HG03039 (cell line): ENCODE measurements at regions not wholly inside any gene's neighbourhood (a gene's known extent, or its start where the extent isn't known, plus 50 kb on each side); places are given as distances from the start of the nearest gene placed in this dataset.
"Not testable (repeated sequence)": the region's sequence is repeated elsewhere in the genome, so short reads cannot be mapped to it uniquely, and the experiment has no call there.

Experiments
- ATAC-seq: cut with Tn5 transposase; IDR thresholded peaks from one replicate; pipeline ENCODE4 v1.9.1; 2021; ENCODE audit warnings: mild to moderate bottlenecking, moderate library complexity; ENCODE audit not compliant: unreplicated experiment

- ATAC-seq, result no peak
Measured at GRCh38 chr2:176565641-176566323, 296.5 kb downstream of the MTX2 start.

GRCh38 chr2:176566496-176566895 is 297.3 kb downstream of the MTX2 start:
- no peak for ATAC-seq

GRCh38 chr2:176566961-176567360 is 297.7 kb downstream of the MTX2 start:
- no peak for ATAC-seq

GRCh38 chr2:176567361-176567760 is 298.1 kb downstream of the MTX2 start:
- no peak for ATAC-seq

GRCh38 chr2:176569574-176569973 is 300.3 kb downstream of the MTX2 start:
- ATAC-seq, result no peak

GRCh38 chr2:176573612-176574483 is 304.6 kb downstream of the MTX2 start:
- no peak for ATAC-seq

- no peak for ATAC-seq
Measured at GRCh38 chr2:176574484-176575236, 305.4 kb downstream of the MTX2 start.

GRCh38 chr2:176575237-176575744 is 306.0 kb downstream of the MTX2 start:
- ATAC-seq, result no peak

- no peak for ATAC-seq
Measured at GRCh38 chr2:176577054-176577453, 307.8 kb downstream of the MTX2 start.

- ATAC-seq, result not testable (repeated sequence)
Measured at GRCh38 chr2:176578292-176578691, 309.1 kb downstream of the MTX2 start.

- ATAC-seq, result no peak
Measured at GRCh38 chr2:176579608-176580007, 310.4 kb downstream of the MTX2 start.

- ATAC-seq, result no peak
Measured at GRCh38 chr2:176581557-176582165, 312.4 kb downstream of the MTX2 start.

GRCh38 chr2:176582176-176582575 is 312.9 kb downstream of the MTX2 start:
- no peak for ATAC-seq

GRCh38 chr2:176582990-176583481 is 313.8 kb downstream of the MTX2 start:
- ATAC-seq, result no peak

- ATAC-seq, result no peak
Measured at GRCh38 chr2:176583607-176584006, 314.4 kb downstream of the MTX2 start.

GRCh38 chr2:176584333-176584732 is 315.1 kb downstream of the MTX2 start:
- no peak for ATAC-seq

GRCh38 chr2:176585291-176585690 is 316.0 kb downstream of the MTX2 start:
- no peak for ATAC-seq

- no peak for ATAC-seq
Measured at GRCh38 chr2:176585791-176586190, 316.5 kb downstream of the MTX2 start.

GRCh38 chr2:176589287-176589686 is 320.0 kb downstream of the MTX2 start:
- no peak for ATAC-seq

GRCh38 chr2:176589825-176590440 is 320.7 kb downstream of the MTX2 start:
- ATAC-seq, result no peak
